ENCODE measurements at regions not wholly inside any gene's neighbourhood (a gene's known extent, or its start where the extent isn't known, plus 50 kb on each side); places are given as distances from the start of the nearest gene placed in this dataset.
A peak's percentile ranks its signal among the peaks of the same experiment; 100 is the strongest.

- Histone ChIP-seq H3K27me3 (ENCODE audit: insufficient read depth, low read length) (no peaks in the 10 kb centered on the region), H3K27ac (ENCODE audit: low read depth, low read length) (peak overlapping the region; percentile 67; the same call in 1 of the 2 replicates), H3K4me3 (ENCODE audit: low read depth, low read length) (no peak overlapping the region), H3K36me3 (ENCODE audit: insufficient read depth, low read length) (no peaks in the 10 kb centered on the region), H2AFZ (ENCODE audit: low read length, unreplicated experiment) (peak overlapping the region; percentile 5), H3K79me2 (ENCODE audit: control insufficient read depth, insufficient read depth, low read length, unreplicated experiment) (no peaks in the 10 kb centered on the region), H3K4me1 (ENCODE audit: control insufficient read depth, insufficient read depth, low read length, unreplicated experiment) (peaks cover 10% of the 10 kb centered on the region)
Observed at GRCh38 chr9:80502306-80502705, 930.5 kb downstream of the TLE4 start.

- Histone ChIP-seq H3K4me1 (ENCODE audit: control insufficient read depth, insufficient read depth, low read length, unreplicated experiment) (peaks cover 10% of the 10 kb centered on the region), H3K27me3 (ENCODE audit: insufficient read depth, low read length) (no peaks in the 10 kb centered on the region), H2AFZ (ENCODE audit: low read length, unreplicated experiment) (peak overlapping the region; percentile 5), H3K36me3 (ENCODE audit: insufficient read depth, low read length) (no peaks in the 10 kb centered on the region), H3K4me3 (ENCODE audit: low read depth, low read length) (peak overlapping the region; percentile 45; the same call in 1 of the 2 replicates), H3K27ac (ENCODE audit: low read depth, low read length) (peak overlapping the region; percentile 67; the same call in 1 of the 2 replicates), H3K79me2 (ENCODE audit: control insufficient read depth, insufficient read depth, low read length, unreplicated experiment) (no peaks in the 10 kb centered on the region)
Observed at GRCh38 chr9:80501635-80502034, 929.9 kb downstream of the TLE4 start.

- no peaks in the 10 kb centered on the region for H3K27me3 ChIP-seq (ENCODE audit: insufficient read depth, low read length)
- H3K4me1 ChIP-seq (ENCODE audit: control insufficient read depth, insufficient read depth, low read length, unreplicated experiment): peaks cover 10% of the 10 kb centered on the region
- no peak overlapping the region for H2AFZ ChIP-seq (ENCODE audit: low read length, unreplicated experiment)
- no peak overlapping the region for H3K27ac ChIP-seq (ENCODE audit: low read depth, low read length)
- H3K4me3 ChIP-seq (ENCODE audit: low read depth, low read length): no peak overlapping the region
- H3K36me3 ChIP-seq (ENCODE audit: insufficient read depth, low read length): no peaks in the 10 kb centered on the region
- H3K79me2 ChIP-seq (ENCODE audit: control insufficient read depth, insufficient read depth, low read length, unreplicated experiment): no peaks in the 10 kb centered on the region
Observed at GRCh38 chr9:80500300-80500699, 928.5 kb downstream of the TLE4 start.

GRCh38 chr9:80498001-80498555 is 926.3 kb downstream of the TLE4 start:
- no peaks in the 10 kb centered on the region for H3K36me3 ChIP-seq (ENCODE audit: insufficient read depth, low read length)
- no peak overlapping the region for H3K4me3 ChIP-seq (ENCODE audit: low read depth, low read length)
- H3K79me2 ChIP-seq (ENCODE audit: control insufficient read depth, insufficient read depth, low read length, unreplicated experiment): no peaks in the 10 kb centered on the region
- H3K27ac ChIP-seq (ENCODE audit: low read depth, low read length): no peak overlapping the region
- H3K27me3 ChIP-seq (ENCODE audit: insufficient read depth, low read length): no peaks in the 10 kb centered on the region
- H3K4me1 ChIP-seq (ENCODE audit: control insufficient read depth, insufficient read depth, low read length, unreplicated experiment): peaks cover 10% of the 10 kb centered on the region
- no peak overlapping the region for H2AFZ ChIP-seq (ENCODE audit: low read length, unreplicated experiment)

- H2AFZ ChIP-seq (ENCODE audit: low read length, unreplicated experiment): no peak overlapping the region
- no peak overlapping the region for H3K27ac ChIP-seq (ENCODE audit: low read depth, low read length)
- no peaks in the 10 kb centered on the region for H3K36me3 ChIP-seq (ENCODE audit: insufficient read depth, low read length)
- H3K27me3 ChIP-seq (ENCODE audit: insufficient read depth, low read length): no peaks in the 10 kb centered on the region
- peaks cover 8% of the 10 kb centered on the region for H3K4me1 ChIP-seq (ENCODE audit: control insufficient read depth, insufficient read depth, low read length, unreplicated experiment)
- H3K79me2 ChIP-seq (ENCODE audit: control insufficient read depth, insufficient read depth, low read length, unreplicated experiment): no peaks in the 10 kb centered on the region
- no peak overlapping the region for H3K4me3 ChIP-seq (ENCODE audit: low read depth, low read length)
Observed at GRCh38 chr9:80496901-80497556, 925.3 kb downstream of the TLE4 start.

- Histone ChIP-seq H3K36me3 (ENCODE audit: insufficient read depth, low read length) (no peaks in the 10 kb centered on the region), H3K79me2 (ENCODE audit: control insufficient read depth, insufficient read depth, low read length, unreplicated experiment) (no peaks in the 10 kb centered on the region), H3K27ac (ENCODE audit: low read depth, low read length) (no peak overlapping the region), H3K4me3 (ENCODE audit: low read depth, low read length) (no peak overlapping the region), H2AFZ (ENCODE audit: low read length, unreplicated experiment) (no peak overlapping the region), H3K27me3 (ENCODE audit: insufficient read depth, low read length) (no peaks in the 10 kb centered on the region), H3K4me1 (ENCODE audit: control insufficient read depth, insufficient read depth, low read length, unreplicated experiment) (no peaks in the 10 kb centered on the region)
Observed at GRCh38 chr9:80493258-80493657, 921.5 kb downstream of the TLE4 start.

- no peaks in the 10 kb centered on the region for H3K27me3 ChIP-seq (ENCODE audit: insufficient read depth, low read length)
- H3K4me1 ChIP-seq (ENCODE audit: control insufficient read depth, insufficient read depth, low read length, unreplicated experiment): no peaks in the 10 kb centered on the region
- no peak overlapping the region for H3K27ac ChIP-seq (ENCODE audit: low read depth, low read length)
- no peaks in the 10 kb centered on the region for H3K36me3 ChIP-seq (ENCODE audit: insufficient read depth, low read length)
- H3K4me3 ChIP-seq (ENCODE audit: low read depth, low read length): no peak overlapping the region
- H2AFZ ChIP-seq (ENCODE audit: low read length, unreplicated experiment): no peak overlapping the region
- no peaks in the 10 kb centered on the region for H3K79me2 ChIP-seq (ENCODE audit: control insufficient read depth, insufficient read depth, low read length, unreplicated experiment)
Observed at GRCh38 chr9:80492221-80492620, 920.5 kb downstream of the TLE4 start.

GRCh38 chr9:80491086-80491696 is 919.4 kb downstream of the TLE4 start:
- Histone ChIP-seq H3K4me3 (ENCODE audit: low read depth, low read length) (no peak overlapping the region), H3K79me2 (ENCODE audit: control insufficient read depth, insufficient read depth, low read length, unreplicated experiment) (no peaks in the 10 kb centered on the region), H2AFZ (ENCODE audit: low read length, unreplicated experiment) (no peak overlapping the region), H3K36me3 (ENCODE audit: insufficient read depth, low read length) (no peaks in the 10 kb centered on the region), H3K27ac (ENCODE audit: low read depth, low read length) (no peak overlapping the region), H3K4me1 (ENCODE audit: control insufficient read depth, insufficient read depth, low read length, unreplicated experiment) (no peaks in the 10 kb centered on the region), H3K27me3 (ENCODE audit: insufficient read depth, low read length) (no peaks in the 10 kb centered on the region)

GRCh38 chr9:80489329-80489728 is 917.6 kb downstream of the TLE4 start:
- no peaks in the 10 kb centered on the region for H3K27me3 ChIP-seq (ENCODE audit: insufficient read depth, low read length)
- H2AFZ ChIP-seq (ENCODE audit: low read length, unreplicated experiment): no peak overlapping the region
- no peaks in the 10 kb centered on the region for H3K36me3 ChIP-seq (ENCODE audit: insufficient read depth, low read length)
- H3K4me3 ChIP-seq (ENCODE audit: low read depth, low read length): no peak overlapping the region
- no peaks in the 10 kb centered on the region for H3K79me2 ChIP-seq (ENCODE audit: control insufficient read depth, insufficient read depth, low read length, unreplicated experiment)
- H3K27ac ChIP-seq (ENCODE audit: low read depth, low read length): no peak overlapping the region
- H3K4me1 ChIP-seq (ENCODE audit: control insufficient read depth, insufficient read depth, low read length, unreplicated experiment): peaks cover 8% of the 10 kb centered on the region

GRCh38 chr9:80485420-80486250 is 913.9 kb downstream of the TLE4 start:
- Histone ChIP-seq H3K4me3 (ENCODE audit: low read depth, low read length) (no peak overlapping the region), H3K4me1 (ENCODE audit: control insufficient read depth, insufficient read depth, low read length, unreplicated experiment) (peaks cover 8% of the 10 kb centered on the region), H2AFZ (ENCODE audit: low read length, unreplicated experiment) (no peak overlapping the region), H3K27ac (ENCODE audit: low read depth, low read length) (no peak overlapping the region), H3K79me2 (ENCODE audit: control insufficient read depth, insufficient read depth, low read length, unreplicated experiment) (no peaks in the 10 kb centered on the region), H3K36me3 (ENCODE audit: insufficient read depth, low read length) (no peaks in the 10 kb centered on the region), H3K27me3 (ENCODE audit: insufficient read depth, low read length) (no peaks in the 10 kb centered on the region)
